ENCODE measurements at regions not wholly inside any gene's neighbourhood (a gene's known extent, or its start where the extent isn't known, plus 50 kb on each side); places are given as distances from the start of the nearest gene placed in this dataset.

- no peak for TF ChIP-seq CTCF (IDR thresholded peaks at IDR 0.05)
- TF ChIP-seq POLR2A (IDR thresholded peaks at IDR 0.05): no peak
- no peak for TF ChIP-seq EP300 (IDR thresholded peaks at IDR 0.05)
These were observed 493.4 kb downstream of the MATN1 start for GRCh38 chr1:30229960-30230359.
